Omental fat pad (tissue), 3 donors: ENCODE measurements at regions not wholly inside any gene's neighbourhood (a gene's known extent, or its start where the extent isn't known, plus 50 kb on each side); places are given as distances from the start of the nearest gene placed in this dataset.

Experiments
- ATAC-seq: fragments of 150-250 bp; one replicate; pipeline ENCODE4 v1.9.1; 2016; ENCODE audit warnings: mild to moderate bottlenecking, moderate library complexity; ENCODE audit not compliant: low FRiP score
- DNase-seq: peaks from one replicate; pipeline ENCODE4 v3.0.0-alpha.2; 2019; ENCODE audit warnings: low spot score
- CTCF ChIP-seq, 3 donors: fragments of 450-650 bp; IDR thresholded peaks; one replicate each; pipeline ENCODE4 v1.5.1; 2016 to 2017; ENCODE audit warnings: antibody characterized with exemption in 3 of 3, mild to moderate bottlenecking in 3 of 3, moderate library complexity in 2 of 3

- DNase-seq (no peak), ATAC-seq (no peak)
- TF ChIP-seq CTCF (IDR thresholded peaks at IDR 0.05), result no peak
Measured at GRCh38 chr12:127857661-127858060, 409.3 kb upstream of the TMEM132C start.

- no peak for TF ChIP-seq CTCF (IDR thresholded peaks at IDR 0.05)
- ATAC-seq (no peak), DNase-seq (no peak)
Measured at GRCh38 chr12:127860536-127860935, 406.4 kb upstream of the TMEM132C start.

GRCh38 chr12:127861406-127861805, 405.6 kb upstream of the TMEM132C start:
- DNase-seq (no peak), ATAC-seq (no peak)
- TF ChIP-seq CTCF (IDR thresholded peaks at IDR 0.05), result no peak

- ATAC-seq (no peak), DNase-seq (no peak)
- no peak for TF ChIP-seq CTCF (IDR thresholded peaks at IDR 0.05)
Measured at GRCh38 chr12:127873306-127873705, 393.7 kb upstream of the TMEM132C start.

GRCh38 chr12:127881371-127882140, 385.4 kb upstream of the TMEM132C start:
- ATAC-seq, result no peak
- TF ChIP-seq CTCF (IDR thresholded peaks at IDR 0.05), result no peak
- no peak for DNase-seq

- no peak for TF ChIP-seq CTCF (IDR thresholded peaks at IDR 0.05)
- ATAC-seq (no peak), DNase-seq (no peak)
Measured at GRCh38 chr12:127883013-127883412, 384.0 kb upstream of the TMEM132C start.
